Right forelimb (tissue), 1 donor: ENCODE measurements at regions not wholly inside any gene's neighbourhood (a gene's known extent, or its start where the extent isn't known, plus 50 kb on each side); places are given as distances from the start of the nearest gene placed in this dataset.
"Not testable (repeated sequence)": the region's sequence is repeated elsewhere in the genome, so short reads cannot be mapped to it uniquely, and the experiment has no call there.

ENCODE experiments used
- DNase-seq: peaks from one replicate; pipeline ENCODE4 v3.0.0-alpha.2; 2018

- DNase-seq: not testable (repeated sequence)
Measured at GRCh38 chr22:33138333-33138732, 80.2 kb upstream of the SYN3 start.

- DNase-seq: no peak
Measured at GRCh38 chr22:33130473-33130872, 72.3 kb upstream of the SYN3 start.

GRCh38 chr22:33129621-33130020 lies 71.4 kb upstream of the SYN3 start:
- no peak for DNase-seq

GRCh38 chr22:33126881-33127280 lies 68.7 kb upstream of the SYN3 start:
- no peak for DNase-seq

- no peak for DNase-seq
Measured at GRCh38 chr22:33124471-33124870, 66.3 kb upstream of the SYN3 start.

GRCh38 chr22:33122439-33122838 lies 64.3 kb upstream of the SYN3 start:
- not testable (repeated sequence) for DNase-seq

GRCh38 chr22:33119044-33119443 lies 60.9 kb upstream of the SYN3 start:
- no peak for DNase-seq

- no peak for DNase-seq
Measured at GRCh38 chr22:33117821-33118220, 59.6 kb upstream of the SYN3 start.

GRCh38 chr22:33116841-33117547 lies 58.8 kb upstream of the SYN3 start:
- DNase-seq: no peak

- no peak for DNase-seq
Measured at GRCh38 chr22:33114565-33114964, 56.4 kb upstream of the SYN3 start.

GRCh38 chr22:33112580-33112979 lies 54.4 kb upstream of the SYN3 start:
- no peak for DNase-seq

- DNase-seq: no peak
Measured at GRCh38 chr22:33111491-33111890, 53.3 kb upstream of the SYN3 start.

- DNase-seq: no peak
Measured at GRCh38 chr22:33110562-33111163, 52.5 kb upstream of the SYN3 start.

- DNase-seq: no peak
Measured at GRCh38 chr22:33109514-33110430, 51.6 kb upstream of the SYN3 start.

GRCh38 chr22:33108037-33108436 lies 49.9 kb upstream of the SYN3 start:
- no peak for DNase-seq
